Glutamatergic neuron (in vitro differentiated cells): ENCODE measurements at regions not wholly inside any gene's neighbourhood (a gene's known extent, or its start where the extent isn't known, plus 50 kb on each side); places are given as distances from the start of the nearest gene placed in this dataset.

Experiments used
- DNase-seq: peaks from one replicate; pipeline ENCODE4 v3.0.0; 2022
- H3K27ac Mint-ChIP-seq: one replicate; pipeline ENCODE4 v1.8.0; 2020; ENCODE audit warnings: mild to moderate bottlenecking, mixed read lengths, inconsistent platforms; ENCODE audit not compliant: unreplicated experiment
- H3K27me3 Mint-ChIP-seq: one replicate; pipeline ENCODE4 v1.8.0; 2020; ENCODE audit warnings: mild to moderate bottlenecking, moderate library complexity, mixed read lengths, inconsistent platforms; ENCODE audit not compliant: unreplicated experiment
- H3K36me3 Mint-ChIP-seq: one replicate; pipeline ENCODE4 v1.8.0; 2020; ENCODE audit warnings: mild to moderate bottlenecking, mixed read lengths, inconsistent platforms; ENCODE audit not compliant: unreplicated experiment
- H3K4me1 Mint-ChIP-seq: one replicate; pipeline ENCODE4 v1.8.0; 2020; ENCODE audit warnings: mild to moderate bottlenecking, low read depth, mixed read lengths, inconsistent platforms; ENCODE audit not compliant: unreplicated experiment
- H3K4me3 Mint-ChIP-seq: one replicate; pipeline ENCODE4 v1.8.0; 2020; ENCODE audit warnings: mild to moderate bottlenecking, mixed read lengths, inconsistent platforms; ENCODE audit not compliant: unreplicated experiment
- H3K9me3 Mint-ChIP-seq: one replicate; pipeline ENCODE4 v1.8.0; 2020; ENCODE audit warnings: mild to moderate bottlenecking, moderate library complexity, mixed read lengths, inconsistent platforms; ENCODE audit not compliant: unreplicated experiment
- TF ChIP-seq, protein P1 (sequence below): fragments of 200-600 bp; sonication (generic); IDR thresholded peaks from one replicate; pipeline ENCODE4 v1.5.0; 2021; ENCODE audit not compliant: partially characterized antibody, unreplicated experiment

DNA sequence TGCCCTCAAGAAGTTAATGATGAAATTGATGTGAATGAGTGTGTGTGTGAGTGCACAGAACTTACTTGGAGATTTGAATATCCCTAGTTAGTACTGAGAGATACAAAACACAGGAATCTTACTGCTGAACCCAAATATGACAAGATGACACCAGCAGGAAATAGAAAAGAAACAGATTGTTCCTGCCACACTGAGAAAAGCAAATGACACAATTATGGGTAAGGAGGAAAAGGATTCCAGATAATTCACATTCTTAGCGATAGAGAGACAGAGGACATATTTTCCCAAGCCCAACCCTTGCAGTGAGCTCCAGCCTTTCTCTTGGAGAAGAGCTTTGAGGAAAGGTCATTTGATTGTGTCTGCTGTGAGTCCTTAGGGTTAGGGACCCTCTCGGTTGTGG, 105.7 kb upstream of the SMIM21 start:
- DNase-seq = no peak
- H3K4me1 Mint-ChIP-seq = peaks cover 41% of the 10 kb centered on the region
- H3K27ac Mint-ChIP-seq = no peak overlapping the region
- peaks cover 3% of the 10 kb centered on the region for H3K27me3 Mint-ChIP-seq
- H3K9me3 Mint-ChIP-seq = peaks cover 8% of the 10 kb centered on the region
- TF ChIP-seq, protein P1, sequence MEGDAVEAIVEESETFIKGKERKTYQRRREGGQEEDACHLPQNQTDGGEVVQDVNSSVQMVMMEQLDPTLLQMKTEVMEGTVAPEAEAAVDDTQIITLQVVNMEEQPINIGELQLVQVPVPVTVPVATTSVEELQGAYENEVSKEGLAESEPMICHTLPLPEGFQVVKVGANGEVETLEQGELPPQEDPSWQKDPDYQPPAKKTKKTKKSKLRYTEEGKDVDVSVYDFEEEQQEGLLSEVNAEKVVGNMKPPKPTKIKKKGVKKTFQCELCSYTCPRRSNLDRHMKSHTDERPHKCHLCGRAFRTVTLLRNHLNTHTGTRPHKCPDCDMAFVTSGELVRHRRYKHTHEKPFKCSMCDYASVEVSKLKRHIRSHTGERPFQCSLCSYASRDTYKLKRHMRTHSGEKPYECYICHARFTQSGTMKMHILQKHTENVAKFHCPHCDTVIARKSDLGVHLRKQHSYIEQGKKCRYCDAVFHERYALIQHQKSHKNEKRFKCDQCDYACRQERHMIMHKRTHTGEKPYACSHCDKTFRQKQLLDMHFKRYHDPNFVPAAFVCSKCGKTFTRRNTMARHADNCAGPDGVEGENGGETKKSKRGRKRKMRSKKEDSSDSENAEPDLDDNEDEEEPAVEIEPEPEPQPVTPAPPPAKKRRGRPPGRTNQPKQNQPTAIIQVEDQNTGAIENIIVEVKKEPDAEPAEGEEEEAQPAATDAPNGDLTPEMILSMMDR = no peak
- H3K36me3 Mint-ChIP-seq = no peaks in the 10 kb centered on the region
- H3K4me3 Mint-ChIP-seq = no peak overlapping the region

DNA sequence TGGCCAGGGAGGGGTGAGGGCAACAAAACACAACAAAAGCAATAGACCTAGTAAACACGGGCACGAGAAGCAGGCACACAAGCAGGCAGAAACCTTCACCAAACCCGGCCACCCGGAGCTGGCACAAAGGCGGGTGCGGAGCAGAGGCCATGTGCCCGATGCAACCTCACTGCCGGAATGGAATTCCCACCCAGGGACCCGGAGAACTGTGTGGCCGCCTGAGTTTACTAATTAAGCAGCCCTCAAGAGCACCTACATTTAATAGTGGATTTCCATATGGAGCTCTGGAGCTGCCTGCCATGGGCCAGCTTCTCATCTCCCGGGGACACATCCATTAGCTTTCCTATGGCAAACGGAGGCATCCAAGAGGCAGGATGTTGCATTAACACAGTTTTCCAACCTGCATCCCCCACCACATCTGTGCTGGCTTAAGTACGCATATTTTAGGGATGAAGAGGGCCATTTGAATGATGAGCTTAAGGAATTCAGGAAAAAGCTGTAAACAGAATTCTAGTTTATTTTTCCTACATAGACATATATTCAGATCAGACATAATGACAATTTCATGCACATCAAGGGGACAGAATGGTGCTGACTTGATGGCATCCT, 104.5 kb upstream of the SMIM21 start:
- H3K27me3 Mint-ChIP-seq = peaks cover 3% of the 10 kb centered on the region
- H3K4me1 Mint-ChIP-seq = peaks cover 42% of the 10 kb centered on the region
- TF ChIP-seq, protein P1 = no peak
- peak overlapping the region; percentile 93 for H3K27ac Mint-ChIP-seq
- peaks cover 8% of the 10 kb centered on the region for H3K9me3 Mint-ChIP-seq
- no peaks in the 10 kb centered on the region for H3K36me3 Mint-ChIP-seq
- no peak for DNase-seq
- peak overlapping the region; percentile 48 for H3K4me3 Mint-ChIP-seq

DNA sequence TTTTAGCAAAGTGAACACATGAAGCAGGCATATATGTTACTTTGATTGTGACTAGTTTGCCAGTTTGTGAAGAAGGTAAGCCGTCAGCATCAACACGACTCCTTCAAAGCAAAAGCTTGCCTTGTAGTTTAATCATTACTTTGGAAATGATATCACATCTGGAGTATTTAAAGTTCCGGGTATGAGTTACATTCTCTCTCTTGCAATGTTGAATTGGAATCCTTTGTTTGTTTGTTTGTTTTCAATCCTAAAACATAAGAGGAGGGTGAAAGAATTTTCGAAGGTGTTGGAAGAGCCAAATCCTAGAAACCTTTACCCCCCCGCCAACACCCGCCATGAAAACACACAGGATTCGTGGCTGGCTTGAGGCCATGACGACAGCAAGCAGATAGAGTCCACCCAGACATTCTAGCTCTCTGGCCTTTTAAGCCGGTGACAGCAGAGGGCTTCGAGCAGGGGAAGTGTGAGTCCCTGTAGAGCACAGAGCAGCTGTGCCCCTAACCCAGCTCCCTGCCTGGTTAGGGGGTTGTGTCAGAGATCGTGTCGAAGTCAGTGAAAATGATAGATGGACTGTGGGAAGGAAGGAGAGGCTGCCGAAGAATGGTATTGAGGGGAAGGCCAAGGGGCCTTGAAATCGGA, 103.8 kb upstream of the SMIM21 start:
- TF ChIP-seq, protein P1 = no peak
- Mint-ChIP-seq H3K9me3 (peaks cover 8% of the 10 kb centered on the region), H3K27ac (peak overlapping the region; percentile 93), H3K27me3 (peaks cover 3% of the 10 kb centered on the region), H3K4me3 (peak overlapping the region; percentile 48), H3K36me3 (no peaks in the 10 kb centered on the region), H3K4me1 (peaks cover 42% of the 10 kb centered on the region)
- peak; percentile 42 for DNase-seq

DNA sequence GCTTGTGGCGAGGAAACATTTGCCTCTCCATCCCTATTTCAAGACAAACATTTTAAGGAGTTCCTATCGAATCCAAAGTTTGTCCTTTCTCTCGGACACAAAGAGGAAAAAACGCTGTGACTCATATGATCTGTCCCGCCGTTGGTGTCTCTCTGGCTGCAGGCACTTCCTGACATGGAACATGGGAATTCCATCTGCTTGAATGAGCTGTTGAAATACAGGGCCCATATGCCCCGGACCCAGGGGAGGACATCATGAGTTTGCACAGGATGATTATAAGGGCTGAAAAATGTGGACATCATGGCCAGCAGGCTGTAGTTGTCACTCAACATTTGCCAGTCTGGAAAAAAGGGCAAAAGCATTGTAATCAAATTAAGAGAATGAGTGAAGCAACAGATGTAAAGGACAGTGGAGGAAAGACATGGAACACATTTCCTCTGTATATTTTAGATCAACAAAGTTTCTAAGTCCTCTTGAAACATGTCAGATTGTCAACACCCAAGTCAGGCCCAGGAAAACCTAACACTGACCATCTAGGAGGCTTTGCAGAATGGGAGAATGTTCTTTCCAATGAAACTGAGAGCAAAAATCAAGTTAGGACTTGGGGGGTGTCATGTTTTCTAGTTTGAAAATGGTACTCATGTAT, 103.2 kb upstream of the SMIM21 start:
- Mint-ChIP-seq H3K36me3 (peaks cover 2% of the 10 kb centered on the region), H3K27me3 (peaks cover 3% of the 10 kb centered on the region), H3K27ac (peak overlapping the region; percentile 73), H3K9me3 (peaks cover 8% of the 10 kb centered on the region), H3K4me1 (peaks cover 42% of the 10 kb centered on the region), H3K4me3 (peak overlapping the region; percentile 2)
- DNase-seq = peak; percentile 45
- TF ChIP-seq, protein P1 = no peak

DNA sequence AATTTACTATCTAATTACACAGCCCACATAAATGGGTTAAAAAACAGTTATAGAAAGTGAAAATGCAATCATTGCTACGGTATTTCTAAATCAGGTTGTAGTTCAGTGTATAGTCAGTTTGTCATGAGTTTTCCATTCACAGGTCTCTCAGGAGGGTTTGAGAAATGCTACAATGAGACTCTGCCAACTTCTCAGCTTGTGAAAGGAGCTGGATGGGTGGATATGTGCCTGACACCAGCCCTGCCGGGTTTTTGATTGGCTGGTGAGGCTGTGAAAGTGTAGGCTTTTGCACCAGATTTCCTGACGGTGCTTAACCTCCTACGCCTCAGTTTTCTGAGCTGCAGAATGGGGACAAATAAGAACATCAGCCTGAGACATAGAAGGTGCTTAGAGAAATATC, 102.6 kb upstream of the SMIM21 start:
- Mint-ChIP-seq H3K4me1 (peaks cover 42% of the 10 kb centered on the region), H3K4me3 (no peak overlapping the region), H3K27me3 (peaks cover 3% of the 10 kb centered on the region), H3K9me3 (peaks cover 8% of the 10 kb centered on the region), H3K27ac (peak overlapping the region; percentile 73), H3K36me3 (peaks cover 5% of the 10 kb centered on the region)
- TF ChIP-seq, protein P1 = no peak
- DNase-seq = no peak
